H1 (cell line): ENCODE measurements at regions not wholly inside any gene's neighbourhood (a gene's known extent, or its start where the extent isn't known, plus 50 kb on each side); places are given as distances from the start of the nearest gene placed in this dataset.

Source experiments
- CTCF ChIA-PET: fragments of 300-600 bp; sonication (Branson Sonifier 250); formaldehyde crosslinking; loops from one replicate; lab custom pipeline; 2021; ENCODE audit not compliant: partially characterized antibody; lab: Charles Lee
- POLR2A ChIA-PET: fragments of 300-600 bp; sonication (Branson Sonifier 250); formaldehyde crosslinking; loops from one replicate; lab custom pipeline; 2021; ENCODE audit warnings: inconsistent platforms; ENCODE audit not compliant: partially characterized antibody; lab: Charles Lee
- DNase-seq, 2 experiments: peaks; one replicate each; pipeline versions ENCODE4 v3.0.0 to v3.0.0-alpha.2; 2010 to 2022; ENCODE audit warnings: low spot score in 2 of 2, low read depth in 1 of 2, mixed read lengths in 1 of 2
- FAIRE-seq: peaks from 2 replicates; lab custom pipeline; 2011; peaks lifted over from hg19 to GRCh38; lab: Jason Lieb, UNC
- H2AFZ ChIP-seq: 2 replicates; pipeline ENCODE4 v1.8.1; 2012; ENCODE audit warnings: low read length, inconsistent platforms
- H2AK5ac ChIP-seq: 2 replicates; pipeline ENCODE4 v1.6.1; 2013; ENCODE audit warnings: low read depth, low read length
- H2BK120ac ChIP-seq: replicated peaks from 2 replicates; pipeline ENCODE3; 2013; ENCODE audit warnings: low read depth, low read length, inconsistent platforms
- H2BK12ac ChIP-seq: 2 replicates; pipeline ENCODE4 v1.6.1; 2013; ENCODE audit warnings: low read depth, low read length
- H2BK15ac ChIP-seq: 2 replicates; pipeline ENCODE4 v1.6.1; 2013; ENCODE audit warnings: low read length
- H2BK20ac ChIP-seq: 2 replicates; pipeline ENCODE4 v1.6.1; 2013; ENCODE audit warnings: low read length
- H2BK5ac ChIP-seq: 2 replicates; pipeline ENCODE4 v1.6.1; 2013; ENCODE audit warnings: low read depth, low read length
- H3K14ac ChIP-seq: 2 replicates; pipeline ENCODE4 v1.6.1; 2013; ENCODE audit warnings: inconsistent platforms; ENCODE audit not compliant: insufficient read length
- H3K18ac ChIP-seq: 2 replicates; pipeline ENCODE4 v1.6.1; 2013; ENCODE audit warnings: low read length; ENCODE audit errors: extremely low read depth
- H3K23ac ChIP-seq: 2 replicates; pipeline ENCODE4 v1.6.1; 2013; ENCODE audit warnings: inconsistent platforms; ENCODE audit not compliant: insufficient read length
- H3K23me2 ChIP-seq: 2 replicates; pipeline ENCODE4 v1.6.1; 2013; ENCODE audit warnings: low read depth, low read length
- H3K27ac ChIP-seq: 2 replicates; pipeline ENCODE4 v1.6.1; 2011; ENCODE audit warnings: low read depth, low read length, inconsistent platforms
- H3K27me3 ChIP-seq, 4 experiments: replicated peaks in 1 of 4; 1 replicate in 1 of 4; 2 replicates in 3 of 4; pipeline versions ENCODE4 v1.6.1 to v1.8.1; 2011 to 2013; ENCODE audit warnings: low read length in 3 of 4, mild to moderate bottlenecking in 3 of 4, inconsistent platforms in 2 of 4, mixed read lengths in 2 of 4, moderate library complexity in 1 of 4; ENCODE audit not compliant: control insufficient read depth in 3 of 4, insufficient read depth in 3 of 4; ENCODE audit errors: extremely low read depth in 1 of 4
- H3K36me3 ChIP-seq, 4 experiments: 2 replicates each; pipeline versions ENCODE4 v1.6.1 to v1.8.1; 2011 to 2013; ENCODE audit warnings: mild to moderate bottlenecking in 4 of 4, low read length in 3 of 4, moderate library complexity in 2 of 4, control low read depth in 1 of 4, inconsistent platforms in 1 of 4; ENCODE audit not compliant: insufficient read depth in 4 of 4, control insufficient read depth in 2 of 4
- H3K4ac ChIP-seq: replicated peaks from 2 replicates; pipeline ENCODE3; 2013; ENCODE audit warnings: low read length, low read depth, mixed read lengths, inconsistent platforms; ENCODE audit not compliant: insufficient read length
- H3K4me1 ChIP-seq, 4 experiments: replicated peaks in 1 of 4; 1 replicate in 1 of 4; 2 replicates in 3 of 4; pipeline versions ENCODE4 v1.6.1 to v1.8.1; 2011 to 2013; ENCODE audit warnings: low read length in 3 of 4, inconsistent platforms in 2 of 4, mixed read lengths in 1 of 4; ENCODE audit not compliant: insufficient read depth in 4 of 4, control insufficient read depth in 3 of 4
- H3K4me2 ChIP-seq, 2 experiments: 2 replicates each; pipeline versions ENCODE4 v1.6.1 to v1.8.1; 2011 to 2013; ENCODE audit warnings: low read depth in 2 of 2, low read length in 2 of 2, control low read depth in 1 of 2, inconsistent platforms in 1 of 2, mild to moderate bottlenecking in 1 of 2; ENCODE audit not compliant: insufficient read depth in 1 of 2
- H3K4me3 ChIP-seq, 4 experiments: fragments of 200-600, 300-600 bp in 1 of 4; sonication (generic), shearing (Covaris generic), sonication (Bioruptor Twin) in 1 of 4; 2 replicates each; pipeline versions ENCODE4 v1.5.1 to v1.8.1; 2011 to 2016; ENCODE audit warnings: low read length in 4 of 4, low read depth in 3 of 4, control low read depth in 2 of 4, inconsistent platforms in 2 of 4, mild to moderate bottlenecking in 2 of 4, mixed read lengths in 1 of 4, moderate library complexity in 1 of 4; ENCODE audit not compliant: insufficient read depth in 2 of 4; ENCODE audit errors: extremely low read depth in 1 of 4
- H3K56ac ChIP-seq: replicated peaks from 2 replicates; pipeline ENCODE3; 2013; ENCODE audit warnings: low read depth, mild to moderate bottlenecking, mixed read lengths, low read length, inconsistent platforms; ENCODE audit not compliant: insufficient read length
- H3K79me1 ChIP-seq: 2 replicates; pipeline ENCODE4 v1.6.1; 2013; ENCODE audit warnings: low read depth, low read length, control low read depth
- H3K79me2 ChIP-seq, 2 experiments: 2 replicates each; pipeline versions ENCODE4 v1.6.1 to v1.8.1; 2012 to 2013; ENCODE audit warnings: low read length in 2 of 2, mild to moderate bottlenecking in 2 of 2, inconsistent platforms in 1 of 2; ENCODE audit not compliant: insufficient read depth in 2 of 2, control insufficient read depth in 1 of 2
- H3K9ac ChIP-seq, 4 experiments: replicated peaks in 1 of 4; 1 replicate in 1 of 4; 2 replicates in 3 of 4; pipeline versions ENCODE4 v1.6.1 to v1.8.1; 2011 to 2013; ENCODE audit warnings: low read depth in 3 of 4, low read length in 3 of 4, control low read depth in 2 of 4, mild to moderate bottlenecking in 2 of 4, moderate library complexity in 2 of 4, inconsistent platforms in 1 of 4; ENCODE audit errors: extremely low read depth in 1 of 4
- H3K9me3 ChIP-seq, 2 experiments: 2 replicates each; pipeline versions ENCODE4 v1.6.1 to v1.8.1; 2012 to 2013; ENCODE audit warnings: mild to moderate bottlenecking in 2 of 2, moderate library complexity in 2 of 2, control low read depth in 1 of 2, inconsistent platforms in 1 of 2, low read depth in 1 of 2, low read length in 1 of 2, mixed read lengths in 1 of 2; ENCODE audit not compliant: insufficient read depth in 2 of 2
- H4K20me1 ChIP-seq, 2 experiments: replicated peaks in 1 of 2; 2 replicates each; pipeline versions ENCODE3 to v1.8.1; 2011 to 2013; ENCODE audit warnings: inconsistent platforms in 2 of 2, low read length in 2 of 2, mild to moderate bottlenecking in 1 of 2; ENCODE audit not compliant: insufficient read depth in 2 of 2, control insufficient read depth in 1 of 2
- H4K5ac ChIP-seq: 2 replicates; pipeline ENCODE4 v1.6.1; 2013; ENCODE audit warnings: low read length, low read depth, mixed read lengths, inconsistent platforms; ENCODE audit not compliant: insufficient read length
- H4K8ac ChIP-seq: 2 replicates; pipeline ENCODE4 v1.8.0; 2013; ENCODE audit warnings: mild to moderate bottlenecking, moderate library complexity, low read length, inconsistent platforms; ENCODE audit not compliant: insufficient read depth; ENCODE audit errors: extremely low read depth
- H4K91ac ChIP-seq: replicated peaks from 2 replicates; pipeline ENCODE3; 2013; ENCODE audit warnings: low read length, mixed read lengths, inconsistent platforms; ENCODE audit not compliant: insufficient read length
- BACH1 ChIP-seq: IDR thresholded peaks from 2 replicates; pipeline ENCODE4 v1.6.1; 2012; ENCODE audit warnings: low read length, improper control_type of control experiment
- CEBPB ChIP-seq: IDR thresholded peaks from 2 replicates; pipeline ENCODE4 v1.6.1; 2012; ENCODE audit warnings: low read depth, low read length
- CHD2 ChIP-seq: IDR thresholded peaks from 2 replicates; pipeline ENCODE4 v1.6.1; 2012; ENCODE audit warnings: low read length, improper control_type of control experiment
- CTBP2 ChIP-seq: IDR thresholded peaks from 2 replicates; pipeline ENCODE4 v1.7.0; 2011; ENCODE audit warnings: borderline replicate concordance, mild to moderate bottlenecking, moderate library complexity, mixed read lengths, low read length; ENCODE audit not compliant: insufficient read depth, insufficient read length
- EP300 ChIP-seq, 2 experiments: IDR thresholded peaks; 1 replicate in 1 of 2; 2 replicates in 1 of 2; pipeline ENCODE4 v1.6.1; 2011 to 2012; ENCODE audit warnings: low read depth in 2 of 2, low read length in 2 of 2, mild to moderate bottlenecking in 2 of 2, borderline replicate concordance in 1 of 2, inconsistent platforms in 1 of 2, moderate library complexity in 1 of 2
- KDM1A ChIP-seq: fragments of 200-600, 300-600 bp; sonication (generic); IDR thresholded peaks from 2 replicates; pipeline ENCODE4 v1.7.1; 2016; ENCODE audit warnings: mild to moderate bottlenecking, low read length, borderline replicate concordance
- KDM4A ChIP-seq: IDR thresholded peaks from one replicate; pipeline ENCODE4 v1.7.1; 2012; ENCODE audit warnings: low read depth, mild to moderate bottlenecking, moderate library complexity, low read length, inconsistent platforms; ENCODE audit not compliant: severe bottlenecking
- RAD21 ChIP-seq, 2 experiments: IDR thresholded peaks in 1 of 2; conservative IDR thresholded peaks in 1 of 2; 2 replicates each; pipeline ENCODE4 v1.6.1; 2011; ENCODE audit warnings: low read depth in 2 of 2, low read length in 2 of 2, improper control_type of control experiment in 1 of 2, inconsistent platforms in 1 of 2, mild to moderate bottlenecking in 1 of 2, moderate library complexity in 1 of 2
- RXRA ChIP-seq: IDR thresholded peaks from 2 replicates; pipeline ENCODE4 v1.6.1; 2011; ENCODE audit warnings: low read depth, mild to moderate bottlenecking, low read length, moderate library complexity; ENCODE audit not compliant: insufficient read depth
- SIRT6 ChIP-seq: IDR thresholded peaks from one replicate; pipeline ENCODE4 v1.7.1; 2012; ENCODE audit warnings: low read length, inconsistent platforms
- ZNF274 ChIP-seq: IDR thresholded peaks from 2 replicates; pipeline ENCODE4 v1.7.0; 2012; ENCODE audit warnings: low read length, borderline replicate concordance; ENCODE audit errors: extremely low read depth
- WGBS, 2 experiments: shearing (Covaris generic) in 1 of 2; methylation state at CpG; one replicate each; pipeline versions ENCODE4 v1.1.6 to v1.1.7; 2013 to 2015; ENCODE audit warnings: low lambda C conversion rate in 2 of 2, mixed read lengths in 2 of 2, inconsistent platforms in 1 of 2, low coverage in 1 of 2, missing lambda C conversion rate in 1 of 2; ENCODE audit not compliant: insufficient replicate concordance in 2 of 2, insufficient coverage in 1 of 2, insufficient read length in 1 of 2; ENCODE audit errors: extremely low coverage in 1 of 2, missing lambda C conversion rate in 1 of 2; 5-methylcytosine and 5-hydroxymethylcytosine counted together

- Histone ChIP-seq H2BK20ac (no peak overlapping the region), H3K79me1 (no peaks in the 10 kb centered on the region), H2AK5ac (no peak overlapping the region), H3K23ac (no peak overlapping the region), H4K5ac (no peak overlapping the region), H4K20me1 (no peaks in the 10 kb centered on the region), H4K91ac (no peak overlapping the region), H2BK12ac (peak overlapping the region; percentile 82; the same call in 1 of the 2 replicates), H2BK15ac (no peak overlapping the region), H3K18ac (0 out of 2 replicates have a peak overlapping the region, but pooled peaks have one; percentile 4), H3K4me3 (no peak overlapping the region), H3K14ac (no peak overlapping the region), H3K4ac (no peak overlapping the region), H3K23me2 (no peaks in the 10 kb centered on the region), H3K4me1 (peaks cover 0 to 3% (median 1%) of the 10 kb centered on the region in 4 experiments; a peak in 3 of 7 replicates), H3K56ac (no peak overlapping the region), H2BK5ac (no peak overlapping the region), H2AFZ (peak overlapping the region; percentile 87), H3K4me2 (no peak overlapping the region), H3K27ac (no peak overlapping the region), H3K36me3 (no peaks in the 10 kb centered on the region), H3K9ac (no peak overlapping the region), H3K27me3 (no peaks in the 10 kb centered on the region), H4K8ac (no peak overlapping the region), H2BK120ac (no peak overlapping the region), H3K9me3 (no peaks in the 10 kb centered on the region), H3K79me2 (no peaks in the 10 kb centered on the region)
- 59% methylated on average over 4 of the region's 4 CpGs; no CpG with 5 or more reads in 1 of the 2 experiments for WGBS, 2 experiments
- ChIA-PET CTCF (no interaction called here), POLR2A (interaction anchor here (0.7 kb wide), 1 partner anchor 705 kb away, joined by 3 read pairs; no protein-coding TSS in a partner anchor)
- FAIRE-seq, result no peak
- TF ChIP-seq RAD21 (IDR thresholded peaks at IDR 0.05 in 1 of 2, conservative IDR thresholded peaks at IDR 0.05 in 1 of 2; ENCODE audit: low read depth in 2 of 2, low read length in 2 of 2) (no peak), CHD2 (no peak), KDM1A (no peak), BACH1 (no peak), SIRT6 (no peak), CEBPB (no peak), KDM4A (no peak), CTBP2 (no peak), EP300 (IDR thresholded peaks at IDR 0.05; ENCODE audit: borderline replicate concordance in 1 of 2, low read depth in 2 of 2, low read length in 2 of 2) (no peak), RXRA (no peak), ZNF274 (no peak)
- DNase-seq, result no peak
Measured at GRCh38 chr13:90238413-90238812, 1109.1 kb upstream of the MIR17HG start.
